OCI-LY7 (cell line): ENCODE measurements at regions not wholly inside any gene's neighbourhood (a gene's known extent, or its start where the extent isn't known, plus 50 kb on each side); places are given as distances from the start of the nearest gene placed in this dataset.

Experiments
- BruUV-seq: library from RNA; stranded (reverse); fragments of 400-500 nt; replicated peaks from 2 replicates; lab custom pipeline; 2021; lab: Mats Ljungman, UMichigan
- CTCF ChIA-PET: fragments of 300-600 bp; sonication (Branson Sonifier 250); formaldehyde crosslinking; loops from one replicate; lab custom pipeline; 2022; ENCODE audit warnings: antibody characterized with exemption; ENCODE audit not compliant: unreplicated experiment; lab: Charles Lee
- POLR2A ChIA-PET: fragments of 300-600 bp; sonication (Branson Sonifier 250); formaldehyde crosslinking; loops from one replicate; lab custom pipeline; 2022; ENCODE audit warnings: antibody characterized with exemption; lab: Charles Lee
- DNase-seq: peaks from one replicate; pipeline ENCODE4 v3.0.0-alpha.2; 2015; ENCODE audit warnings: low spot score
- H2AFZ ChIP-seq: fragments of 200-600 bp; sonication (generic), shearing (Covaris generic); 2 replicates; pipeline ENCODE4 v1.6.1; 2014; ENCODE audit warnings: mild to moderate bottlenecking, antibody characterized with exemption, low read length, moderate library complexity
- H3K27ac ChIP-seq: fragments of 200-600 bp; sonication (generic); 2 replicates; pipeline ENCODE4 v1.5.1; 2014; ENCODE audit warnings: mixed run types, low read depth, mild to moderate bottlenecking, moderate library complexity, low read length, inconsistent platforms; ENCODE audit not compliant: poor library complexity, severe bottlenecking
- H3K36me3 ChIP-seq: fragments of 200-600 bp; sonication (generic); 2 replicates; pipeline ENCODE4 v1.6.1; 2014; ENCODE audit warnings: mild to moderate bottlenecking, antibody characterized with exemption, low read length, moderate library complexity, mixed read lengths; ENCODE audit not compliant: insufficient read depth
- H3K4me1 ChIP-seq: fragments of 200-600 bp; sonication (generic); 2 replicates; pipeline ENCODE4 v1.5.1; 2014; ENCODE audit warnings: mild to moderate bottlenecking, low read length; ENCODE audit not compliant: insufficient read depth, poor library complexity, severe bottlenecking
- H3K4me2 ChIP-seq: fragments of 200-600 bp; sonication (generic); 2 replicates; pipeline ENCODE4 v1.6.1; 2014; ENCODE audit warnings: mild to moderate bottlenecking, low read length
- H3K4me3 ChIP-seq: fragments of 200-600 bp; sonication (generic); 2 replicates; pipeline ENCODE4 v1.5.1; 2014; ENCODE audit warnings: mild to moderate bottlenecking, low read depth, low read length; ENCODE audit not compliant: poor library complexity, severe bottlenecking
- H3K79me2 ChIP-seq: fragments of 200-600 bp; sonication (generic); 2 replicates; pipeline ENCODE4 v1.6.1; 2016; ENCODE audit warnings: low read depth, mild to moderate bottlenecking, low read length, moderate library complexity, mixed read lengths; ENCODE audit not compliant: insufficient read depth
- H3K9me2 ChIP-seq: fragments of 200-600 bp; sonication (generic); 2 replicates; pipeline ENCODE4 v1.6.1; 2016; ENCODE audit warnings: mild to moderate bottlenecking, low read length, mixed read lengths; ENCODE audit not compliant: insufficient read depth
- H3K9me3 ChIP-seq: fragments of 200-600 bp; sonication (generic); 2 replicates; pipeline ENCODE4 v1.6.1; 2014; ENCODE audit warnings: mild to moderate bottlenecking, mixed run types, low read length, mixed read lengths
- H4K20me1 ChIP-seq: fragments of 200-600 bp; sonication (generic); 2 replicates; pipeline ENCODE4 v1.6.1; 2014; ENCODE audit warnings: mild to moderate bottlenecking, antibody characterized with exemption, low read length, moderate library complexity, mixed read lengths; ENCODE audit not compliant: insufficient read depth
- EZH2phosphoT487 ChIP-seq: fragments of 200-600 bp; sonication (generic); IDR thresholded peaks from 2 replicates; pipeline ENCODE4 v1.6.1; 2018; ENCODE audit warnings: low read depth, borderline replicate concordance, mild to moderate bottlenecking, mixed run types, antibody characterized with exemption, low read length, moderate library complexity, mixed read lengths
- intact Hi-C: fragments of 100-400 bp; cut with micrococcal nuclease; formaldehyde crosslinking; loops from one replicate; pipeline ENCODE4 v1.10.0; 2022; ENCODE audit not compliant: unreplicated experiment
- TF ChIP-seq, protein P1 (sequence below): fragments of 200-600 bp; sonication (generic); conservative IDR thresholded peaks from 2 replicates; pipeline ENCODE4 v1.5.1; 2014; ENCODE audit warnings: mild to moderate bottlenecking, antibody characterized with exemption, low read length, moderate library complexity, mixed read lengths

- no peak overlapping the region for H3K27ac ChIP-seq
- H3K4me2 ChIP-seq = no peak overlapping the region
- ChIA-PET POLR2A (no interaction called here), CTCF (no interaction called here)
- H3K79me2 ChIP-seq = no peaks in the 10 kb centered on the region
- intact Hi-C loops = no loop called here
- no peak overlapping the region for H2AFZ ChIP-seq
- no peak overlapping the region for H3K4me3 ChIP-seq
- no peaks in the 10 kb centered on the region for H3K9me2 ChIP-seq
- H3K36me3 ChIP-seq = no peaks in the 10 kb centered on the region
- TF ChIP-seq, protein P1, sequence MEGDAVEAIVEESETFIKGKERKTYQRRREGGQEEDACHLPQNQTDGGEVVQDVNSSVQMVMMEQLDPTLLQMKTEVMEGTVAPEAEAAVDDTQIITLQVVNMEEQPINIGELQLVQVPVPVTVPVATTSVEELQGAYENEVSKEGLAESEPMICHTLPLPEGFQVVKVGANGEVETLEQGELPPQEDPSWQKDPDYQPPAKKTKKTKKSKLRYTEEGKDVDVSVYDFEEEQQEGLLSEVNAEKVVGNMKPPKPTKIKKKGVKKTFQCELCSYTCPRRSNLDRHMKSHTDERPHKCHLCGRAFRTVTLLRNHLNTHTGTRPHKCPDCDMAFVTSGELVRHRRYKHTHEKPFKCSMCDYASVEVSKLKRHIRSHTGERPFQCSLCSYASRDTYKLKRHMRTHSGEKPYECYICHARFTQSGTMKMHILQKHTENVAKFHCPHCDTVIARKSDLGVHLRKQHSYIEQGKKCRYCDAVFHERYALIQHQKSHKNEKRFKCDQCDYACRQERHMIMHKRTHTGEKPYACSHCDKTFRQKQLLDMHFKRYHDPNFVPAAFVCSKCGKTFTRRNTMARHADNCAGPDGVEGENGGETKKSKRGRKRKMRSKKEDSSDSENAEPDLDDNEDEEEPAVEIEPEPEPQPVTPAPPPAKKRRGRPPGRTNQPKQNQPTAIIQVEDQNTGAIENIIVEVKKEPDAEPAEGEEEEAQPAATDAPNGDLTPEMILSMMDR = no peak
- TF ChIP-seq EZH2phosphoT487 = no peak
- H3K4me1 ChIP-seq = no peaks in the 10 kb centered on the region
- no TSS peak for BruUV-seq
- no peak for DNase-seq
- no peaks in the 10 kb centered on the region for H3K9me3 ChIP-seq
- no peaks in the 10 kb centered on the region for H4K20me1 ChIP-seq
Measured at GRCh38 chr22:27185099-27185709, 527.8 kb downstream of the MIAT start.

DNA sequence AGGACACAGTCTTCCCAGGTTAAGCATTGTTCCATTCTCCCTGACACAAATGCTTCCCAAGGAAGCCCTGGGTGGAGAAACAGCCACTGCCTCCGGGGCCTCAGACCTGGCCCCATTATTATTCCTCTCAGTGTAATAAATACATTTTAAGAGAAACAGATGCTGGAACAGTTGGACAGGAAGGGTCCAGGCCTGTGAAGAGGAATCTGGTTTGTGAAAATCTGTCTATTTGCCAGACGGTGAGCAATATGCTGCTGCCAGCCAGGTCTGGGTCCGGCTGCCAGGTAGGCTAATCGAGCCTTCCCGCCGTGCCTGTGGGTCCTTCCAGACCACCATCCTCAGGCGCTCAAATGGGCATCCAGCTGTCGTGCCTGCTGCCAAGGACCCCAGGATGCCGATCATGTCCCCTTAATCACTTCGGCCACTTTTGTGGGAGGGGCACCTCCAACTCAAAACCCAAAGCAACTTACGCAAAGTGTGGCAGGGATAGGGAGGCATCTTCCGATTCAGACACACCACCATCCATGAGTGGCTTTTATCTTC lies 528.4 kb downstream of the MIAT start:
- no peaks in the 10 kb centered on the region for H3K9me3 ChIP-seq
- no TSS peak for BruUV-seq
- no peak overlapping the region for H2AFZ ChIP-seq
- ChIA-PET CTCF (no interaction called here), POLR2A (no interaction called here)
- H3K9me2 ChIP-seq = no peaks in the 10 kb centered on the region
- TF ChIP-seq, protein P1 = no peak
- no peak for TF ChIP-seq EZH2phosphoT487
- no peaks in the 10 kb centered on the region for H3K4me1 ChIP-seq
- no peaks in the 10 kb centered on the region for H3K36me3 ChIP-seq
- DNase-seq = no peak
- no peaks in the 10 kb centered on the region for H4K20me1 ChIP-seq
- no peak overlapping the region for H3K4me3 ChIP-seq
- H3K4me2 ChIP-seq = no peak overlapping the region
- H3K27ac ChIP-seq = no peak overlapping the region
- intact Hi-C loops = no loop called here
- H3K79me2 ChIP-seq = no peaks in the 10 kb centered on the region

DNA sequence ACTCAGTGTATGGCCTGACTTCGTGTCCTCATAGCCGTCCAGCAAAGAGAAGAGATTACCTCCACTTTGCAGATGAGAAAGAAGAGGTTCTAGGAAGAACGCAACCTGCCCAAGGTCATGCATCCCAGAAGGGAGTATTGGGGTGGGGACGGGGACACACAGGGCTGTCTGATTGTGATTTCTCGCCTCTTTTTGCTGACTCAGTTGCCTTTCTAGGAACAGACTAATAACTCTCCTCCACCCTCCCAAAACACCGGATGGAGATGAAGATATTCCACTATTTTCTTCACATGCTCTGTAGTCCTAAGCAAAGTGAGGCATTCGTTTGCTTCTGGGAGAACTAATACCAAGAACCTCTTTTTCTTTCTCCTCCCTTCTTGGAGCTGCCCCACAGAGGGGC lies 529.3 kb downstream of the MIAT start:
- Histone ChIP-seq H3K4me2 (no peak overlapping the region), H2AFZ (no peak overlapping the region), H3K4me3 (no peak overlapping the region), H3K27ac (no peak overlapping the region), H3K9me2 (no peaks in the 10 kb centered on the region), H3K9me3 (no peaks in the 10 kb centered on the region), H4K20me1 (no peaks in the 10 kb centered on the region), H3K36me3 (no peaks in the 10 kb centered on the region), H3K79me2 (no peaks in the 10 kb centered on the region), H3K4me1 (no peaks in the 10 kb centered on the region)
- intact Hi-C loops = no loop called here
- POLR2A ChIA-PET = no interaction called here
- BruUV-seq = no TSS peak
- TF ChIP-seq, protein P1 = no peak
- no peak for TF ChIP-seq EZH2phosphoT487
- CTCF ChIA-PET = no interaction called here
- no peak for DNase-seq
